MM.1S (cell line): ENCODE measurements at regions not wholly inside any gene's neighbourhood (a gene's known extent, or its start where the extent isn't known, plus 50 kb on each side); places are given as distances from the start of the nearest gene placed in this dataset.

ENCODE experiments used
- DNase-seq: peaks from one replicate; pipeline ENCODE4 v3.0.0-alpha.2; 2015
- H2AFZ ChIP-seq: fragments of 300-600 bp; sonication (generic); 2 replicates; pipeline ENCODE4 v1.6.0; 2016; ENCODE audit warnings: antibody characterized with exemption, low read length
- H3F3A ChIP-seq: fragments of 300-600 bp; sonication (generic); 2 replicates; pipeline ENCODE4 v1.6.1; 2016; ENCODE audit warnings: mild to moderate bottlenecking, antibody characterized with exemption, low read length, moderate library complexity, mixed read lengths; ENCODE audit not compliant: insufficient read depth
- H3K27ac ChIP-seq: fragments of 300-600 bp; sonication (generic); 2 replicates; pipeline ENCODE4 v1.5.1; 2016; ENCODE audit warnings: mild to moderate bottlenecking, low read length
- H3K27me3 ChIP-seq: fragments of 300-600 bp; sonication (generic); replicated peaks from 2 replicates; pipeline ENCODE4 v1.6.0; 2016; ENCODE audit warnings: low read length; ENCODE audit not compliant: insufficient read depth
- H3K36me3 ChIP-seq: fragments of 300-600 bp; sonication (generic); replicated peaks from 2 replicates; pipeline ENCODE4 v1.6.1; 2016; ENCODE audit warnings: mild to moderate bottlenecking, low read length, mixed read lengths; ENCODE audit not compliant: insufficient read depth
- H3K4me1 ChIP-seq: fragments of 300-600 bp; sonication (generic); 2 replicates; pipeline ENCODE4 v1.6.1; 2016; ENCODE audit warnings: low read length, mixed read lengths
- H3K4me2 ChIP-seq: fragments of 300-600 bp; sonication (generic); 2 replicates; pipeline ENCODE4 v1.6.0; 2016; ENCODE audit warnings: low read depth, low read length
- H3K4me3 ChIP-seq: fragments of 300-600 bp; sonication (generic); 2 replicates; pipeline ENCODE4 v1.5.1; 2016; ENCODE audit warnings: low read length, mixed read lengths
- H3K79me2 ChIP-seq: fragments of 300-600 bp; sonication (generic); 2 replicates; pipeline ENCODE4 v1.6.1; 2016; ENCODE audit warnings: mixed run types, low read length, mixed read lengths
- H3K9ac ChIP-seq: fragments of 300-600 bp; sonication (generic); 2 replicates; pipeline ENCODE4 v1.6.1; 2016; ENCODE audit warnings: low read length, mixed read lengths
- H3K9me2 ChIP-seq: fragments of 300-600 bp; sonication (generic); replicated peaks from 2 replicates; pipeline ENCODE4 v1.6.1; 2016; ENCODE audit warnings: mild to moderate bottlenecking, low read length, mixed read lengths; ENCODE audit not compliant: insufficient read depth
- H3K9me3 ChIP-seq: fragments of 300-600 bp; sonication (generic); replicated peaks from 2 replicates; pipeline ENCODE4 v1.6.1; 2016; ENCODE audit warnings: mild to moderate bottlenecking, low read length, mixed read lengths; ENCODE audit not compliant: insufficient read depth
- H4K20me1 ChIP-seq: fragments of 300-600 bp; sonication (generic); 2 replicates; pipeline ENCODE4 v1.6.1; 2016; ENCODE audit warnings: mild to moderate bottlenecking, low read length, moderate library complexity, mixed read lengths; ENCODE audit not compliant: insufficient read depth
- EZH2 ChIP-seq: fragments of 300-600 bp; sonication (generic); optimal IDR thresholded peaks from 2 replicates; pipeline ENCODE3; 2017; ENCODE audit warnings: low read depth, mild to moderate bottlenecking, antibody characterized with exemption, low read length, mixed read lengths
- EZH2phosphoT487 ChIP-seq: fragments of 300-600 bp; sonication (generic); IDR thresholded peaks from 2 replicates; pipeline ENCODE4 v1.6.1; 2018; ENCODE audit warnings: antibody characterized with exemption, low read length
- TF ChIP-seq, protein P1 (sequence below): fragments of 300-600 bp; sonication (generic); IDR thresholded peaks from 2 replicates; pipeline ENCODE4 v1.5.1; 2016; ENCODE audit warnings: antibody characterized with exemption, low read length, mixed read lengths

DNA sequence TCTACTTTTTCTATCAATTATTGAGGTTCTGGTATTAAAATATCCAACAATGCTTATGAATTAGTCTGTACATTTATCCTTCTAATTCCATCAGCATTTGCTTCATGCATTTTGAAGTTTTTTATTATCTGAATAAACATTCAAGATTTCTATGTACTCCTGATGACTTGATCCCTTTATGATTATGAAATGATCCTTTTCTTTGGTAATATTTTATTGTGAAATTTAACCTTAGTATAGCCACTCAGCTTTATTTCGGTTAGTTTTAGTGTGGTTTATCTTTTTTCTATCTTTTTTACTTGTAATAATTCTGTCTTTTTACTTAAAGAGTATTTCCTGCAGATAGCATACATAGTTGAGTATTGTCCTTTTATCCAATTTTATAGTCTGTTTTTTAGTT, 106.6 kb downstream of the SNAPC1 start:
- TF ChIP-seq EZH2 (no peak), EZH2phosphoT487 (no peak)
- TF ChIP-seq, protein P1, sequence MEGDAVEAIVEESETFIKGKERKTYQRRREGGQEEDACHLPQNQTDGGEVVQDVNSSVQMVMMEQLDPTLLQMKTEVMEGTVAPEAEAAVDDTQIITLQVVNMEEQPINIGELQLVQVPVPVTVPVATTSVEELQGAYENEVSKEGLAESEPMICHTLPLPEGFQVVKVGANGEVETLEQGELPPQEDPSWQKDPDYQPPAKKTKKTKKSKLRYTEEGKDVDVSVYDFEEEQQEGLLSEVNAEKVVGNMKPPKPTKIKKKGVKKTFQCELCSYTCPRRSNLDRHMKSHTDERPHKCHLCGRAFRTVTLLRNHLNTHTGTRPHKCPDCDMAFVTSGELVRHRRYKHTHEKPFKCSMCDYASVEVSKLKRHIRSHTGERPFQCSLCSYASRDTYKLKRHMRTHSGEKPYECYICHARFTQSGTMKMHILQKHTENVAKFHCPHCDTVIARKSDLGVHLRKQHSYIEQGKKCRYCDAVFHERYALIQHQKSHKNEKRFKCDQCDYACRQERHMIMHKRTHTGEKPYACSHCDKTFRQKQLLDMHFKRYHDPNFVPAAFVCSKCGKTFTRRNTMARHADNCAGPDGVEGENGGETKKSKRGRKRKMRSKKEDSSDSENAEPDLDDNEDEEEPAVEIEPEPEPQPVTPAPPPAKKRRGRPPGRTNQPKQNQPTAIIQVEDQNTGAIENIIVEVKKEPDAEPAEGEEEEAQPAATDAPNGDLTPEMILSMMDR, result no peak

DNA sequence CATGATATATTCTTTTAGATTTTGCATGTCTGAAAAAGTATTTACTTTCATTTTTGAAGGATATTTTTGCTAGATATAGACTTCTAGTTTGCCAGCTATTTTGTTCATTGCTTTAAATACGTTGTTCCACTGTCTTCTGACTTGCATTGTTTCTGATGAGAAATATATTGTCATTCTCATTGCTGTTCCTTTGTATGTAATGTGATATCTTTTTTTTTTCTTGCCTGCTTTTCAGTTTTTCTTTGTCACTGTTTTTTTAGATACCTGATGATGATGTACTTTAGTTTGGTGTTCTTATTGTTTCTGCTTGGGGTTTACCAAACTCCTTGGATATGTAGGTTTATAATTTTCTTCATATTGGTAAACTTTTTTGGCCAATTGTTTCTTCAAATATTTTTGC, 107.9 kb downstream of the SNAPC1 start:
- no peak overlapping the region for H2AFZ ChIP-seq
- DNase-seq, result no peak

More for the DNA sequence above, 106.6 kb downstream of the SNAPC1 start:
- no peaks in the 10 kb centered on the region for H3K9me3 ChIP-seq
- H3K79me2 ChIP-seq, result no peaks in the 10 kb centered on the region
- H2AFZ ChIP-seq, result no peak overlapping the region
- no peaks in the 10 kb centered on the region for H3K27me3 ChIP-seq
- H3F3A ChIP-seq, result no peaks in the 10 kb centered on the region
- no peak overlapping the region for H3K4me3 ChIP-seq
- DNase-seq, result no peak
- H3K27ac ChIP-seq, result no peak overlapping the region
- H3K36me3 ChIP-seq, result no peaks in the 10 kb centered on the region
- no peak overlapping the region for H3K4me2 ChIP-seq
- H3K9ac ChIP-seq, result no peak overlapping the region
- no peaks in the 10 kb centered on the region for H4K20me1 ChIP-seq
- H3K4me1 ChIP-seq, result no peaks in the 10 kb centered on the region
- no peaks in the 10 kb centered on the region for H3K9me2 ChIP-seq

GRCh38 chr14:61872452-61872851, 110.2 kb downstream of the SNAPC1 start:
- H3K4me1 ChIP-seq, result no peaks in the 10 kb centered on the region
- H3K9ac ChIP-seq, result no peak overlapping the region
- no peak overlapping the region for H3K27ac ChIP-seq
- TF ChIP-seq EZH2phosphoT487 (no peak), EZH2 (no peak)
- TF ChIP-seq, protein P1, result no peak
- no peaks in the 10 kb centered on the region for H3K79me2 ChIP-seq
- no peak overlapping the region for H2AFZ ChIP-seq
- H3K9me2 ChIP-seq, result no peaks in the 10 kb centered on the region
- H3K4me2 ChIP-seq, result no peak overlapping the region
- no peak for DNase-seq
- H3F3A ChIP-seq, result no peaks in the 10 kb centered on the region
- no peaks in the 10 kb centered on the region for H4K20me1 ChIP-seq
- H3K4me3 ChIP-seq, result no peak overlapping the region
- H3K27me3 ChIP-seq, result no peaks in the 10 kb centered on the region
- no peaks in the 10 kb centered on the region for H3K36me3 ChIP-seq
- H3K9me3 ChIP-seq, result no peaks in the 10 kb centered on the region

More for the DNA sequence above, 107.9 kb downstream of the SNAPC1 start:
- Histone ChIP-seq H3K9me3 (no peaks in the 10 kb centered on the region), H3K4me1 (no peaks in the 10 kb centered on the region), H4K20me1 (no peaks in the 10 kb centered on the region), H3F3A (no peaks in the 10 kb centered on the region), H3K9ac (no peak overlapping the region), H3K27ac (no peak overlapping the region), H3K36me3 (no peaks in the 10 kb centered on the region), H3K79me2 (no peaks in the 10 kb centered on the region), H3K4me3 (no peak overlapping the region), H3K9me2 (no peaks in the 10 kb centered on the region), H3K4me2 (no peak overlapping the region), H3K27me3 (no peaks in the 10 kb centered on the region)
- TF ChIP-seq EZH2phosphoT487 (no peak), EZH2 (no peak)
- TF ChIP-seq, protein P1, result no peak
